CD1c-positive myeloid dendritic cell (primary cell): ENCODE measurements at regions not wholly inside any gene's neighbourhood (a gene's known extent, or its start where the extent isn't known, plus 50 kb on each side); places are given as distances from the start of the nearest gene placed in this dataset.
"Not testable (repeated sequence)": the region's sequence is repeated elsewhere in the genome, so short reads cannot be mapped to it uniquely, and the experiment has no call there.

ENCODE experiments used
- DNase-seq: peaks from one replicate; pipeline ENCODE4 v3.0.0-alpha.2; 2016; ENCODE audit errors: extremely low spot score

DNA sequence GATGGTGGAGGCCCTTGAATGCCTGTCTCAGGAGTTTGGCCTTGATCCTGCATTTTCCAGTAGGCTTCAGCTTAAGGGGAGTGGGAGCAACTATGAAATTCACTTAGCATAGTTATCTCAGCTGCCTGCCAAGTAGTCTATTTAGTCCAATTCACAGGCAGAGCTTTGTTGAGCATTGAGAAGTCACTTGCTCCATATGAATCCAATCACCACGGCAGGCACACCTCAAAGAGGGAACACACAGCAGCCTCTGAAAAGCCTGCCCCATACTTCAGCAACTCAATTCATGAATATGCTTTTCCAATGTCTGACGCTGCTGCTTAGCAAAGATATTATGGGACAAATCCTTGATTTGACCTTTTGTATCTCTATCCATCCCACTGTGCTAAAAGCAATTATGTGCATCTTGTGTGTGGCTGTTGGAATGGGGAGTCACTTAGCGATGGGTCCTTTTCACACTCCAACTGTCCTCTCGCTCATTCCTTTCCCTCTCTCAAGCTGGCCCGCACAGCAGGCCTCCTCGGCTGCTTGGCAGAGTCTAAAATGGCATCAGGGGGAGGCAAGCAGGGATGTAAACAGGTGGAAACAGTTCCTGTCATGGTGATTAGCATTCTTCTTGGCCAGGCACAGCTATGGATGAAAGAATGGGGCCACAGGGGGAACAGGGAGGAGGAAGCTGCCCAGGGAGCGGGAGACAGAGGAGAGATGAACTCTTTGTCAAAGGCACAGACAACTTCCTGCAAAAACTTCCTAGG lies 56.0 kb upstream of the LRPPRC start:
- DNase-seq, result no peak

DNA sequence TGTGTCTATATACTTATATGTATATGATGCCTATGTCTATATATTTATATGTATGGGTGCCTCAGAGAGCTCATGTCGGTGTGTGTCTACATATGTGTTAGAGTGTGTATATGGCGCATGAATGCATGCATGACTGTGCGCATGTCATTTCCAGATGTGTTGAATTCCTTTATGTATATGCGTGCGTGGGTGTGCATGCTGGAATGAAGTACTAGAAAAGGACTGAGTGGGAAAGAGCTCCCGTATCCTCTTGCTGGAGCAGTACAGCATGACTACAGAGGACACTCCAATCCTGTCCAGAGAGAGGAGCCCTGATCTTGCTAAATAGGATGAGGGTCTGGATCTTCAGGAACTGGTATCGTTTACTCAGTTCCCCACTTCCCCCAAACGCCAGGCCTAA lies 56.8 kb upstream of the LRPPRC start:
- no peak for DNase-seq

DNA sequence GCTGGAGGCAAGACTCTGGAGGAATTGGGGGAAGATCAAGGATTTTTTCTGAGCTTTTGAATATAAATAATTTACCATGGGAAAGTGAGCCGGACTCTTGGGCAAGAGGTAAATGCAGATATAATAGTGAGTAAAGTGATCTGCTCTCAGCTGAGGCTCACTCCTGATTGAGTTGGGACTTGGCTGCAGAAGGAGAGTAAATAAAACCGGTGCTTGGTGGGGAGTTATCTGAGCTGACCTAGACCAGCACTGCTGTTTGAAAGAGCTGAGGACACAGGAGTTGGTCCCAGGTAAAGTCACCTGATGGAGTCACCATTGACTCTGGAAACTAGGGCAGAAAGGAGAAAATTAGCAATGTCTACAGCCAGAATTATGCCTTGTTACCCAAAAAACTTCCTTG lies 57.3 kb upstream of the LRPPRC start:
- no peak for DNase-seq

DNA sequence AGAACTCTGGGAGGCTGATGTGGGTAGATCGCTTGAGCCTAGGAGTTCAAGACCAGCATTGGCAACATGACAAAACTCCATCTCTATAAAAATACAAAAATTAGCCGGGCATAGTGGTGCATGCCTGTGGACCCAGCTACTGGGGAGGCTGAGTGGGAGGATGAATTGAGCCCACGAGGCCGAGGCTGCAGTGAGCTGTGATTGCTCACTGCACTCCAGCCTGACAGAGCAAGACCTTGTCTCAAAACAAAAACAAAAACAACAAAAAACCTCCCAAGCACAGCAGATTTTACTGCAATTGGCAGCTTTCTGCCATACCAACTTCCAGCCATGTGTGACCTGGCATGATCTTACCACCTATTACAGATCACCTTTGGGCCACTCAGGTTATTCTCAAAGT lies 57.7 kb upstream of the LRPPRC start:
- DNase-seq, result no peak

DNA sequence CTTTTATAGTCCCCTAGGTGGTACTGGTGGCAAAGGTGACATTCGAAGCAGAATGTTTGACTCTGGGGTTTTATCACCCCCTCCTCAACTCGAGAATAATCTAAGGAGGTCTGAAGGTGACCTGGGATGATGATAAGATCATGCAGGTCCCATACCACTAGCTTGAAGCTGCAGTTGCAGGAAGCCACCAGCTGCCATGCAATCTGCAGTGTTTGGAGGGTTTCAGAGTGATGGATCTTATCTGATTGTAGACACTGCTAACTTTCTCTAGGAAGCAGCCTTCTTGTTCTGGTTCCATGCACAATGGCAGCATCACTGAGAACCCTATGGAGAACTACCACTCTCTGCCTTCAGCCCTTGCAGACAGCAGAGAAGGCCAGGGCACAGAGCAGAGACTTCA lies 59.4 kb upstream of the LRPPRC start:
- no peak for DNase-seq

DNA sequence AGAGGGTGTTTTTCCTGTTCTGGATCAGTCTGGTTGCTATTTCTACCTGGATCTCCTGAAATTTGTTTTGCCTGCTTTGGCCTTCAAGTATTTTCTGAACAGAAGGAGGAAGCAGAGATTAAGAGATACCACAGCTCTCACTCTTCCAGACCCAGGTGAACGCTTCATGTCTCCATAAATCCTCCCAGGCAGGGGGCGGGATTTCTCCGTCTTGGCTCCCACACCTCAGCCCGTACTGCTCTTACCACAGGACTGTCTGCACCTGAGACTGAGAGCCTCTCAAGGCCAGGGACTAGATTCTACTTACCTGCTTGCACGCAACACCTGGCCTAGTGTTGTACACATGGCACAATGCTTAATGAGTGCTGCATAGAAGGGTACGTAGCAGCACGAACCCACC lies 59.9 kb upstream of the LRPPRC start:
- DNase-seq, result no peak

DNA sequence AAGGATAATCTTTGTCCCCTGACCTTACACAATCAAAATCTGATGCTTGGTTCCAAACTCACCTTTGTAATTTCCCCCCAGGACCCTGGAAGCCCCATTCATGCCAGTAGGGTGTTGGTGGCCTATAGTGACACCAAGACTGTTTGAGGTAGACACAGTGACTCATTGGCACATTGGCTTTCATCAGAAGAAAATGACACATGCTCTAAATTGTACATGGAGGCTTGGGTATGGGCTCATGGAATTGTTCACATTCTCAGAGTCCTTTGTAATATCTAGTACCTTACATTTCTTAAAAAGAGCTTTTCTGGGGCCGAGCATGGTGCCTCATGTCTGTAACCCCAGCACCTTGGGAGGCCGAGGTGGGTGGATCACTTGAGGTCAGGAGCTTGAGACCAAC lies 61.2 kb upstream of the LRPPRC start:
- DNase-seq, result no peak

DNA sequence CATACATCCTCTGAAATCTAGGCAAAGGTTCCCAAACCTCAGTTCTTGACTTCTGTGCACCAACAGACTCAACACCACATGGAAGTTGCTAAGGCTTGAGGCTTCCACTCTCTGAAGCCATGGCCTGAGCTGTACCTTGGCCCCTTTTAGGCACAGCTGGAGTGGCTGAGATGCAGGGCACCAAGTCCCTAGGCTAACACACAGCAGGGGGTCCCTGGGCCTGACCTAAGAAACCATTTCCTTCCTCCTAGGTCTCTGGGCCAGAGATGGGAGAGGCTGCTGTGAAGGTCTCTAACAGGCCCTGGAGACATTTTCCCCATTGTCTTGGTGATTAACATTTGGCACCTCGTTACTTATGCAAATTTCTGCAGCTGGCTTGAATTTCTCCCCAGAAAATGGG lies 64.5 kb upstream of the LRPPRC start:
- not testable (repeated sequence) for DNase-seq

DNA sequence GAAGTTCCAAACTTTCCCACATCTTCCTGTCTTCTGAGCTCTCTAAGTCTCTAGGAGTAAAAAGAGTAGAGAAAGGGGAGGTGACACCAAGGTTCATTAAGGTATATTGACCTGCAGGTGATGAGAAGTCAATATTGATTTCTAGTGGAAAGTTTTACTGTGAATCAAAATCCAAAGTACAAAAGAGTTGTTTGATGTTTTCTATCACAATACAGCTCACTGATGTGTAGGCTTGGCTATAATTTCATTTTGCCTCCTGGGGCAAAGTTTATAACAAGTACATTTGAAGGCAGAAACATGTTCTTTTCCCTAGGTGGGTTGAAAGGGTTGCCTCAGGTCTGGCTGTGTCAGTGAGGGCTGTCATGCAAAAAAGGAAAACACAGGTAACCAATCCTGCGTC lies 65.2 kb upstream of the LRPPRC start:
- no peak for DNase-seq

DNA sequence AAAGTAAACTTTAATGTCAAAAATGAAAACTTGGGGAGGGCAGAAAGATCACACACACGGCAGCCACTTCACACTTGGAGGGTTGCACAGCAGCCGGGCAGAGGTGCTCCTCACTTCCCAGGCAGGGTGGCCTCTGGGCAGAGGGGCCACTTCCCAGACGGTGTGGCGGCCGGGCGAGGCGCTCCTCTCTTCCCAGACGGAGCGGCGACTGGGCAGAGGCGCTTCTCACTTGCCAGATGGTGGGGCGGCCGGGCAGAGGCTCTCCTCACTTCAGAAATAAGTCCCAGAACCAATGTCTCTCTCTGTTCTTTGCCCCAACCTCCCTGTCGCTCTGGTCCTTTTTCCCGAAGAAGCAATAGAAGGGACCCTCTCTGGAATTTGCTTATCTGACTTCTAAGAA lies 65.7 kb upstream of the LRPPRC start:
- DNase-seq, result no peak

DNA sequence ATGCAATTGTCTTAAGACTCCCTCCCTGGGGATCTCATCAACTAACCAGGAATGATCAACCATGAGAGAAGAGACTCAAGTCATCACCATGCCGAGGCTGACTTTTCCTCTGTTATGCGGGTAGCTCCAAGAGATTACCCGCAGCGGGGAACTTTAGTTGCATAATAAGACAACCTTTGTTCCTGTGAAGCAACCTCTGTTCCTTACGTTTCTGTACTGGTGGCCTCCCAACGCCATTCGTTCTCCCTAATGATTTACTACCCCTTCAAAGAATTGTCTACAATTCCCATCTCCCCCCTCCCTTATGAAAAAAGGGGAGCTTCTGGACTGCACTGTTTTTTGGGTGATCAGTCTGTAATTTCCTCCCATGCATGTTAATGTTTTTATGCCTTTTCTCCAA lies 66.1 kb upstream of the LRPPRC start:
- no peak for DNase-seq

DNA sequence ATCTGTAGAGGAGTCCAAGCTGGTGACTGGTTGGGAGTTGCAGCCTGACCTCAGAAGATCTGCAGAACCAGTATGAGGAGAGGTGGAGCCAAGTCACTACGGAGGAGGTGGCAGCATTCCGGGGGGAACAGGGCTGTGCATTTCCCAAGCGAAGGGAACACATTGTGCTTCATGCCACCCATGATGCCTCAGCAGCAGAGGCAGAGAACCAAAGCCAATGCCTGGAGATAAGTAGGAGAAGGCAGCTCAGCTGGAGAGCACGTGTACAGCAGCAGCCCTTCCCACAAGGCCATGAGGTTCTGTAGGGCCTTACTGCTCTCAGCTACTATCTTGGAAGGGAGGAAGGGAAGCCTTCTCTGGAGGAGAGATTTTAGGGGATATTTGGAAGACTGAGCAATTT lies 67.2 kb upstream of the LRPPRC start:
- no peak for DNase-seq

DNA sequence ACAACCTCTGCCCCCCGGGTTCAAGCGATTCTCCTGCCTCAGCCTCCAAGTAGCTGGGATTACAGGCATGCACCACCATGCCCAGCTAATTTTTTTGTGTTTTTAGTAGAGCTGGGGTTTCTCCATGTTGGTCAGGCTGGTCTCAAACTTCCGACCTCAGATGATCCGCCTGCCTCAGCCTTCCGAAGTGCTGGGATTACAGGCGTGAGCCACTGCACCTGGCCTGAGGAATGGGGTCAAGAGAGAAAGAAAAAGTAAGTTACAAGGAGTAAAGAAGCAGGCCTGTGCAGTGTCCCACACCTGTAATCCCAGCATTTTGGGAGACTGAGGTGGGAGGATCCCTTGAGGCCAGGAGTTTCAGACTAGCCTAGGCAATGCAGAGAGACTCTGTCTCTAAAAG lies 68.5 kb upstream of the LRPPRC start:
- DNase-seq, result not testable (repeated sequence)

DNA sequence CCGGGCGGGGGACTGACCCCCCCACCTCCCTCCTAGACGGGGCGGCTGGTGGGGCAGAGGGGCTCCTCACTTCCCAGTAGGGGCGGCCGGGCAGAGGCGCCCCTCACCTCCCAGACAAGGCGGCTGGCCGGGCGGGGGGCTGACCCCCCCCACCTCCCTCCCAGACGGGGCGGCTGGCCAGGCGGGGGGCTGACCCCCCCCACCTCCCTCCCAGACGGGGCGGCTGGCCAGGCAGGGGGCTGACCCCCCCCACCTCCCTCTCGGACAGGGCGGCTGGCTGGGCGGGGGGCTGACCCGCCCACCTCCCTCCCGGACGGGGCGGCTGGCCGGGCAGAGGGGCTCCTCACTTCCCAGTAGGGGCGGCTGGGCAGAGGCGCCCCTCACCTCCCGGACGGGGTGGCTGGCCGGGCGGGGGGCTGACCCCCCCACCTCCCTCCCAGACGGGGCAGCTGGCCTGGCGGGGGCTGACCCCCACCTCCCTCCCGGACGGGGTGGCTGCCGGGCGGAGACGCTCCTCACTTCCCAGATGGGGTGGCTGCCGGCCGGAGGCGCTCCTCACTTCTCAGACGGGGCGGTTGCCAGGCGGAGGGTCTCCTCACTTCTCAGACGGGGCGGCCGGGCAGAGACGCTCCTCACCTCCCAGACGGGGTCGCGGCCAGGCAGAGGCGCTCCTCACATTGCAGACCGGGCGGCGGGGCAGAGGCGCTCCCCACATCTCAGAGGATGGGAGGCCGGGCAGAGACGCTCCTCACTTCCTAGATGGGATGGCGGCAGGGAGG lies 71.4 kb upstream of the LRPPRC start:
- DNase-seq, result not testable (repeated sequence)

DNA sequence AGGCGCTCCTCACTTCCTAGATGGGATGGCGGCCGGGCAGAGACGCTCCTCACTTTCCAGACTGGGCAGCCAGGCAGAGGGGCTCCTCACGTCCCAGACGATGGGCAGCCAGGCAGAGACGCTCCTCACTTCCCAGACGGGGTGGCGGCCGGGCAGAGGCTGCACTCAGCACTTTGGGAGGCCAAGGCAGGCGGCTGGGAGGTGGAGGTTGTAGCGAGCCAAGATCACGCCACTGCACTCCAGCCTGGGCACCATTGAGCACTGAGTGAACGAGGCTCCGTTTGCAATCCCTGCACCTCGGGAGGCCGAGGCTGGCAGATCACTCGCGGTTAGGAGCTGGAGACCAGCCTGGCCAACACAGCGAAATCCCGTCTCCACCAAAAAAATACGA lies 72.0 kb upstream of the LRPPRC start:
- not testable (repeated sequence) for DNase-seq

DNA sequence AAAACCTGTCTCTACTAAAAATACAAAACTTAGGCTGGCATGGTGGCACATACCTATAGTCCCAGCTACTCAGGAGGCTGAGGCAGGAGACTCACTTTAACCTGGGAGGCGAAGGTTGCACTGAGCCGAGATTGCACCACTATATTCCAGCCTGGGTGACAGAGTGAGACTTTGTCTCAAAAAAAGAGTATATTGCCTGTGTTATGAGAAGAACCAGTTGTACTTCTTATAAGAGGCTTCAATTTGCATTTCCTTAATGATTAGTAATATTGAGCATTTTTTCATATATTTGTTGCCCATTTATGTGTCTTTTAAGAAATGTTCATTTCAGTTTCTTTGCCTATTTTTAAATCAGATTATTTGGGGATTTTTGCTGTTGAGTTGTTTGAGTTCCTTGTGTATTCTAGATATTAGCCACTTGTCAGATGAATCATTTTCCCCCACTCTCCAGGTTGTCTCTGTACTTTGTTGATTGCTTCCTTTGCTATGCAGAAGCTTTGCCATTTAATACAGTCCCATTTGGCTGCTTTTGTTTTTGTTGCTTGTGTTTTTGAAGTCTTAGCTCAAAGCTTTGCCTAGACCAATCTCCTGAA lies 75.8 kb upstream of the LRPPRC start:
- DNase-seq, result no peak

DNA sequence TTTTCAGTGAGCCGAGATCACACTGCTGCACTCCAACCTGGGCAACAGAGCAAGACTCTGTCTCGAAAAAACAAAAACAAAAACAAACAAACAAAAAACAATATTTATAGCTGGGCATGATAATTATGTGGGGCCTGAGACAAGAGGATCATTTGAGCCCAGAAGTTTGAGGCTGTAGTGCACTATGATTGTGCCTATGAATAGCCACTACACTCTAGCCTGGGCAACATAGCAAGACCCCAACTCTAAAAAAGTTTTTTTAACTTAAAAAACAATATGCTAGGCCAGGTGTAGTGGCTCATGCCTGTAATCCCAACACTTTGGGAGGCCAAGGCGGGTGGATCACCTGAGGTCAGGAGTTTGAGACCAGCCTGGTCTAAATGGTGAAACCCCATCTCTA lies 77.9 kb upstream of the LRPPRC start:
- DNase-seq, result not testable (repeated sequence)

DNA sequence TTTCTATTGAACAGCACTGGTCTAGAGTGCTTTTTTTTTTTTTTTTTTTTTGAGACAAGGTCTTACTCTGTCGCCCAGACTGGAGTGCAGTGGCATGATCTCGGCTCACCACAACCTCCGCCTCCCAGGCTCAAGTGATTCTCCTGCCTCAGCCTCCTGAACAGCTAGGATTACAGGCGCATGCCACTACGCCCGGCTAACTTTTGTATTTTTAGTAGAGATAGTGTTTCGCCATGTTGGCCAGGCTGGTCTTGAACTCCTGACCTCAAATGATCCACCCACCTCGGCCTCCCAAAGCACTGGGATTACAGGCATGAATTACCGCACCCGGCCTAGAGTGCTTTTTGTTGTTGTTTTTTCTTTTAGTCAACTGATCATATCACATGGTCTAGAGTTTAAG lies 79.0 kb upstream of the LRPPRC start:
- not testable (repeated sequence) for DNase-seq

DNA sequence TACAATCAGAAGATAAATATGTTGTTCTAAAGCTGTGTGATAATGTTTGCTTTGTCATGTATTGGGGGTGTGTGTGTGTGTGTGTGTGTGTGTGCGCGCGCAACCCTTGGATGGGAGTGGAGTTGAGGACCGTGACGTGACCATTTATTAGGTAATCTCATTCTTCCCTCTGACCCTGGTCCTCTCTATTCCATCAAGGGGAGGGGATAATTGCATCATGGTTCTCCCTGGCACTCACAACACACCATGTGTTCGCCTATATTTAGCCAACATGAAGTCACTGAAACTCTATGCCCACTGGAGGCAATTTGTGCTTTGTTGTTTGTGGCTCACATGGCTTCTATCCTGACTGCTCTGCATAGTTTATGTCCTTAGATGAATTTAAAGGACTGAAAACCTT lies 79.8 kb upstream of the LRPPRC start:
- no peak for DNase-seq

DNA sequence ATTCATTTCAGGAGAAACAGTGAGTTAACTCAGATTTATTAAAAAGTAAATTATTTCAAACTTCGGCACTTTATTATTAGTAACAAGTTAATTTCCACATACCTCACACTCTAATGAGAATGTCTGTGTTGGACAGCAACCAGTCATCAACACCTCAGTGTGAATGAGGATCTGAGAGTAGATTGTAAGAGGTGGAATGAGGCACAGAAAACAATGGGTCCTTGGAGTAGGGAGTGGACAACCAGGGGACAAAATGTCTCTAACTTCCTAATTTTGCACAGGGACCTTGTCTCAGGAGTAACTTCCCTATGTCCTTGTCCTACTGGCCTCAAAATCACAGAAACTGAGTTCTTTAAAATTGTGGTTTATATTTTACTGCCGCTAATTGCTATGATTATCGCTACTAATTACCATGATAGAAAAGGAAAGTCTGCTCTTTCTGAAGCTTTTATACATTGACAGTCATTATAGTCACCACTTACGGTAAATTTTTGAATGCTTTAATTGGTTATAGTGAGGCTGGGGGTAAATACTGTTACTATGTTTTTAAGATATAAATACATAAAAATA lies 82.2 kb upstream of the LRPPRC start:
- DNase-seq, result no peak

DNA sequence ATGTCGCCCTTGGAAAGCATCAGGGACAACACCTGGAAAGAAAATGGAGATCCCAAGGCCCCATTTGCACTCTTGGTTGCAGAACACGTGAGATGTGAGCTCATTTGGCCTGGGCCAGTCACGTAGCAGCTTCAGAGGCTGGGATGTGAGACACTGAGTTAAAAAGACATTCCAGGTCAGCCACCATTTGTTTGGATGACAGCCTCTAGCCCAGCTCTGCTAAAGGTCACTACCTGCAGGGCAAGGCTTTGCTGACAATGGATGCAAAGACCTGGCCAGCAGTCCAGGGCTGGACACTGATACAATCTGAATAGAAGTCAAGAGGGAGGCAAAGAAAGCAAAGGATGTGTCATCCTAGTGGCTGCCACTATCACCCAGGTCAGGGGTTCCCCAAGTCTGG lies 83.9 kb upstream of the LRPPRC start:
- no peak for DNase-seq

DNA sequence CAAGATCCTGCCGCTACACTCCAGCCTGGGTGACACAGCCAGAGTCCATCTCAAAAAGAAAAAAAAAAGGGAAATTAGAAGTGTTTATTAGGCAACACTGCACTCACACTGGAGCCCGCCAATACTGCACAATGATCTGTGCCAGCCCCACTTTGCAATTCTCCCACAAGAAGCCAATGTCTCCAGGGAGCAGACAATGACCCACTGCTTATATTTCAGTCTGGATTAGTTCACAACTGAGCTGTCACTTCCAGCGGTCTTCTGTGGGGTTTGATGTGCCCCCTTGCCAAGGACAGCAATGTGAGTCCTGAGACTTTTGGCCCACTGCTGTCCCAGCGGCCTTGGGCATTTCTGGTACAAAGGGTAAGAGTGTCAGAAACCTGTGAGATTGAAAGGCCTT lies 85.6 kb upstream of the PPM1B start:
- no peak for DNase-seq

DNA sequence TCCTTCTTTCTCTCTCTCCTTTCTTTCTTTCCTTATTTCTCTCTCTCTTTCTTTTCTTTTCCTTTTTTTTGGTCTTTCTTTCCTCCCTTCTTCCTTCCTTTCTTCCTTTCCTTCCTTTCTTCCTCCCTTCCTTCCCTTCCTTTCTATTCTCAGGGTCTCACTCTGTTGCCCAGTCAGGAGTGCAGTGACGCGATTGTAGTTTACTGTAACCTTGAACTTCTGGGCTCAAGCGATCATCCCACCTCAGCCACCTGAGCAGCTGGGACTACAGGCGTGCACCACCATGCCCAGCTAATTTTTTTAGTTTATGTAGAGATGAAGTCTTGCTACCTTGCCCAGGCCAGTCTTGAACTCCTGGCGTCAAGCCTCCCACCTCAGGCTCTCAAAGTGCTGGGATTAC lies 83.8 kb upstream of the PPM1B start:
- no peak for DNase-seq
